ENCODE measurements at regions not wholly inside any gene's neighbourhood (a gene's known extent, or its start where the extent isn't known, plus 50 kb on each side); places are given as distances from the start of the nearest gene placed in this dataset.

- H3K4me1 ChIP-seq (ENCODE audit: insufficient read depth, low read length): no peaks in the 10 kb centered on the region
- DNase-seq: no peak
- H3K4me2 ChIP-seq (ENCODE audit: low read length): no peak overlapping the region
- no TSS peak for BruUV-seq (replicated peaks)
- ChIA-PET POLR2A (ENCODE audit: unreplicated experiment) (no interaction called here), CTCF (no interaction called here)
- intact Hi-C loops (cut with micrococcal nuclease): loop anchor here (10.0 kb wide), 1 partner anchor 94 kb away; no protein-coding TSS in a partner anchor
- H3K9me3 ChIP-seq (ENCODE audit: low read length): no peaks in the 10 kb centered on the region
- H3K9ac ChIP-seq (ENCODE audit: low read length): no peak overlapping the region
- no peak overlapping the region for H2AFZ ChIP-seq (ENCODE audit: low read length)
- no peaks in the 10 kb centered on the region for H4K20me1 ChIP-seq (ENCODE audit: low read length)
- H3K79me2 ChIP-seq (ENCODE audit: low read length): no peaks in the 10 kb centered on the region
- no peak overlapping the region for H3K4me3 ChIP-seq (ENCODE audit: low read length)
- H3K36me3 ChIP-seq (ENCODE audit: low read depth, low read length): no peaks in the 10 kb centered on the region
- H3F3A ChIP-seq (ENCODE audit: low read length, unreplicated experiment): no peaks in the 10 kb centered on the region
- H3K27me3 ChIP-seq (ENCODE audit: low read length): peaks cover 47% of the 10 kb centered on the region
- TF ChIP-seq EZH2phosphoT487 (IDR thresholded peaks at IDR 0.05; ENCODE audit: borderline replicate concordance, low read length): no peak
- no peak for TF ChIP-seq EZH2 (IDR thresholded peaks at IDR 0.05; ENCODE audit: low read length, unreplicated experiment)
- no peak for TF ChIP-seq CTCF (conservative IDR thresholded peaks at IDR 0.05; ENCODE audit: low read depth, low read length)
- ATAC-seq: no peak
- H3K9me2 ChIP-seq (replicated peaks; ENCODE audit: low read length): no peaks in the 10 kb centered on the region
- H3K27ac ChIP-seq (ENCODE audit: low read length): no peak overlapping the region
Measured at GRCh38 chr2:75408771-75409170, 152.0 kb downstream of the EVA1A start.

- CTCF ChIA-PET: no interaction called here
- no peak for TF ChIP-seq EZH2phosphoT487 (IDR thresholded peaks at IDR 0.05; ENCODE audit: borderline replicate concordance, low read length)
- TF ChIP-seq CTCF (conservative IDR thresholded peaks at IDR 0.05; ENCODE audit: low read depth, low read length): no peak
- TF ChIP-seq EZH2 (IDR thresholded peaks at IDR 0.05; ENCODE audit: low read length, unreplicated experiment): no peak
Measured at GRCh38 chr2:75407038-75407530, 153.7 kb downstream of the EVA1A start.

GRCh38 chr2:75406131-75406581, 154.6 kb downstream of the EVA1A start:
- ChIA-PET POLR2A (ENCODE audit: unreplicated experiment) (no interaction called here), CTCF (no interaction called here)
- no TSS peak for BruUV-seq (replicated peaks)
- Histone ChIP-seq H4K20me1 (ENCODE audit: low read length) (no peaks in the 10 kb centered on the region), H3K4me3 (ENCODE audit: low read length) (no peak overlapping the region), H3K4me2 (ENCODE audit: low read length) (no peak overlapping the region), H3K36me3 (ENCODE audit: low read depth, low read length) (no peaks in the 10 kb centered on the region), H3K9me3 (ENCODE audit: low read length) (no peaks in the 10 kb centered on the region), H3K4me1 (ENCODE audit: insufficient read depth, low read length) (no peaks in the 10 kb centered on the region), H3K9me2 (replicated peaks; ENCODE audit: low read length) (no peaks in the 10 kb centered on the region), H3K27me3 (ENCODE audit: low read length) (peaks cover 42% of the 10 kb centered on the region), H3K27ac (ENCODE audit: low read length) (no peak overlapping the region), H3F3A (ENCODE audit: low read length, unreplicated experiment) (no peaks in the 10 kb centered on the region), H3K9ac (ENCODE audit: low read length) (no peak overlapping the region), H3K79me2 (ENCODE audit: low read length) (no peaks in the 10 kb centered on the region), H2AFZ (ENCODE audit: low read length) (no peak overlapping the region)
- DNase-seq (no peak), ATAC-seq (no peak)
- no peak for TF ChIP-seq EZH2phosphoT487 (IDR thresholded peaks at IDR 0.05; ENCODE audit: borderline replicate concordance, low read length)
- TF ChIP-seq CTCF (conservative IDR thresholded peaks at IDR 0.05; ENCODE audit: low read depth, low read length): no peak
- no peak for TF ChIP-seq EZH2 (IDR thresholded peaks at IDR 0.05; ENCODE audit: low read length, unreplicated experiment)
- intact Hi-C loops (cut with micrococcal nuclease): loop anchor here (10.0 kb wide), 1 partner anchor 91 kb away; no protein-coding TSS in a partner anchor

More at GRCh38 chr2:75407038-75407530, 153.7 kb downstream of the EVA1A start:
- Histone ChIP-seq H2AFZ (ENCODE audit: low read length) (no peak overlapping the region), H3K4me2 (ENCODE audit: low read length) (no peak overlapping the region), H3K4me1 (ENCODE audit: insufficient read depth, low read length) (no peaks in the 10 kb centered on the region), H3K36me3 (ENCODE audit: low read depth, low read length) (no peaks in the 10 kb centered on the region), H3K27ac (ENCODE audit: low read length) (no peak overlapping the region), H3K9me3 (ENCODE audit: low read length) (no peaks in the 10 kb centered on the region), H3K9me2 (replicated peaks; ENCODE audit: low read length) (no peaks in the 10 kb centered on the region), H3F3A (ENCODE audit: low read length, unreplicated experiment) (no peaks in the 10 kb centered on the region), H3K27me3 (ENCODE audit: low read length) (peaks cover 41% of the 10 kb centered on the region), H4K20me1 (ENCODE audit: low read length) (no peaks in the 10 kb centered on the region), H3K79me2 (ENCODE audit: low read length) (no peaks in the 10 kb centered on the region), H3K4me3 (ENCODE audit: low read length) (no peak overlapping the region), H3K9ac (ENCODE audit: low read length) (no peak overlapping the region)
- intact Hi-C loops (cut with micrococcal nuclease): loop anchor here (10.0 kb wide), 1 partner anchor 92 kb away; no protein-coding TSS in a partner anchor
- POLR2A ChIA-PET (ENCODE audit: unreplicated experiment): no interaction called here
- BruUV-seq (replicated peaks): no TSS peak
- ATAC-seq (no peak), DNase-seq (no peak)
